ENCODE measurements at regions not wholly inside any gene's neighbourhood (a gene's known extent, or its start where the extent isn't known, plus 50 kb on each side); places are given as distances from the start of the nearest gene placed in this dataset.

- no peak for DNase-seq (ENCODE audit: low read depth in 2 of 2)
Observed at GRCh38 chr2:128472789-128473174, 154.1 kb upstream of the HS6ST1 start.

- DNase-seq (ENCODE audit: low read depth in 2 of 2): peak in 1 of 2 donors; percentile 7
Observed at GRCh38 chr2:128473175-128474035, 154.7 kb upstream of the HS6ST1 start.

- no peak for DNase-seq (ENCODE audit: low read depth in 2 of 2)
Observed at GRCh38 chr2:128474036-128474955, 155.6 kb upstream of the HS6ST1 start.

GRCh38 chr2:128474962-128475361 lies 156.3 kb upstream of the HS6ST1 start:
- DNase-seq (ENCODE audit: low read depth in 2 of 2): no peak

- no peak for DNase-seq (ENCODE audit: low read depth in 2 of 2)
Observed at GRCh38 chr2:128475427-128476211, 157.0 kb upstream of the HS6ST1 start.

GRCh38 chr2:128477026-128477820 lies 158.6 kb upstream of the HS6ST1 start:
- DNase-seq (ENCODE audit: low read depth in 2 of 2): no peak

GRCh38 chr2:128477891-128478290 lies 159.2 kb upstream of the HS6ST1 start:
- DNase-seq (ENCODE audit: low read depth in 2 of 2): no peak

GRCh38 chr2:128485761-128486639 lies 167.3 kb upstream of the HS6ST1 start:
- DNase-seq (ENCODE audit: low read depth in 2 of 2): no peak

GRCh38 chr2:128486640-128487375 lies 168.1 kb upstream of the HS6ST1 start:
- DNase-seq (ENCODE audit: low read depth in 2 of 2): no peak

GRCh38 chr2:128487650-128488387 lies 169.2 kb upstream of the HS6ST1 start:
- DNase-seq (ENCODE audit: low read depth in 2 of 2): no peak

- no peak for DNase-seq (ENCODE audit: low read depth in 2 of 2)
Observed at GRCh38 chr2:128488434-128488833, 169.8 kb upstream of the HS6ST1 start.

- no peak for DNase-seq (ENCODE audit: low read depth in 2 of 2)
Observed at GRCh38 chr2:128489526-128490273, 171.0 kb upstream of the HS6ST1 start.

- DNase-seq (ENCODE audit: low read depth in 2 of 2): no peak
Observed at GRCh38 chr2:128490321-128490720, 171.7 kb upstream of the HS6ST1 start.

GRCh38 chr2:128490881-128491691 lies 172.4 kb upstream of the HS6ST1 start:
- DNase-seq (ENCODE audit: low read depth in 2 of 2): no peak

- DNase-seq (ENCODE audit: low read depth in 2 of 2): no peak
Observed at GRCh38 chr2:128491692-128492244, 173.1 kb upstream of the HS6ST1 start.

- DNase-seq (ENCODE audit: low read depth in 2 of 2): no peak
Observed at GRCh38 chr2:128492966-128493811, 174.5 kb upstream of the HS6ST1 start.
